Endothelial cell of umbilical vein (primary cell): ENCODE measurements at regions not wholly inside any gene's neighbourhood (a gene's known extent, or its start where the extent isn't known, plus 50 kb on each side); places are given as distances from the start of the nearest gene placed in this dataset.

Experiments
- EZH2 ChIP-seq: IDR thresholded peaks from 2 replicates; pipeline ENCODE4 v1.6.1; 2012; ENCODE audit warnings: borderline replicate concordance, low read depth, mild to moderate bottlenecking, moderate library complexity, low read length, inconsistent platforms; ENCODE audit not compliant: severe bottlenecking
- FOS ChIP-seq: IDR thresholded peaks from 2 replicates; pipeline ENCODE4 v1.6.1; 2011; ENCODE audit warnings: mild to moderate bottlenecking, low read length, moderate library complexity, borderline replicate concordance; ENCODE audit not compliant: insufficient read depth
- GATA2 ChIP-seq: IDR thresholded peaks from 2 replicates; pipeline ENCODE4 v1.7.0; 2011; ENCODE audit warnings: low read depth, mild to moderate bottlenecking, moderate library complexity, mixed read lengths, low read length; ENCODE audit not compliant: insufficient read length, insufficient read depth
- JUN ChIP-seq: IDR thresholded peaks from 2 replicates; pipeline ENCODE4 v1.6.1; 2011; ENCODE audit warnings: borderline replicate concordance, low read depth; ENCODE audit not compliant: insufficient read length, insufficient read depth
- MYC ChIP-seq: IDR thresholded peaks from one replicate; pipeline ENCODE4 v1.6.1; 2011; ENCODE audit warnings: mild to moderate bottlenecking, low read depth, low read length
- POLR2A ChIP-seq: IDR thresholded peaks from 2 replicates; pipeline ENCODE4 v1.6.1; 2012; ENCODE audit warnings: low read depth, mild to moderate bottlenecking, control low read depth, low read length
- POLR2AphosphoS5 ChIP-seq: IDR thresholded peaks from 2 replicates; pipeline ENCODE4 v1.6.1; 2012; ENCODE audit warnings: low read depth, mild to moderate bottlenecking, control low read depth, low read length, moderate library complexity; ENCODE audit not compliant: insufficient read depth
- TF ChIP-seq, protein P1 (sequence below), 2 donors: IDR thresholded peaks; 1 replicate in 1 of 2; 2 replicates in 1 of 2; pipeline ENCODE4 v1.5.1; 2011; ENCODE audit warnings: low read length in 2 of 2, mild to moderate bottlenecking in 2 of 2, moderate library complexity in 2 of 2, control low read depth in 1 of 2, inconsistent platforms in 1 of 2, low read depth in 1 of 2; ENCODE audit not compliant: insufficient read depth in 1 of 2; ENCODE audit errors: extremely low read depth in 1 of 2
- TF ChIP-seq, protein P2 (sequence below): IDR thresholded peaks from 2 replicates; pipeline ENCODE4 v1.6.1; 2011; ENCODE audit not compliant: insufficient read depth, insufficient read length

DNA sequence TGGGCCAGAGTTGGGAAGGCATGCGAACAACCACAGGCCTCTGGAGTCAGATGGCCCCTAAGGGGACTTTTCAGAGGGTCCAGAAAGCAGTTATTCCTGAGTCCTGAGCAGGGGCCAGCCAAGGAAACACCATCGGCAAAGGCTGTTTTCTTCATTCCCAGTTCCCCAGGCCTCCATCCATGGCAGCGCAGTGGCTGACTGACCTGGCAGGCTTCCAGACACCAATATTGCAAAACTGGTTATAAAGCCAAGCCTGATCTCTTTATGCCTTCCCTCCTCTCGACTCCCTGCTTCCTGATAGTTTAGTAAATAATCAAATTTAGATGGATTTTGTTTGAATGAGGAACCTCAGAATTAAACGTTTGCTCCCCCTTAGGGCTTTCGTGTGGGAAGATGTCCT, 133.4 kb upstream of the ITGA6 start:
- TF ChIP-seq, protein P1, sequence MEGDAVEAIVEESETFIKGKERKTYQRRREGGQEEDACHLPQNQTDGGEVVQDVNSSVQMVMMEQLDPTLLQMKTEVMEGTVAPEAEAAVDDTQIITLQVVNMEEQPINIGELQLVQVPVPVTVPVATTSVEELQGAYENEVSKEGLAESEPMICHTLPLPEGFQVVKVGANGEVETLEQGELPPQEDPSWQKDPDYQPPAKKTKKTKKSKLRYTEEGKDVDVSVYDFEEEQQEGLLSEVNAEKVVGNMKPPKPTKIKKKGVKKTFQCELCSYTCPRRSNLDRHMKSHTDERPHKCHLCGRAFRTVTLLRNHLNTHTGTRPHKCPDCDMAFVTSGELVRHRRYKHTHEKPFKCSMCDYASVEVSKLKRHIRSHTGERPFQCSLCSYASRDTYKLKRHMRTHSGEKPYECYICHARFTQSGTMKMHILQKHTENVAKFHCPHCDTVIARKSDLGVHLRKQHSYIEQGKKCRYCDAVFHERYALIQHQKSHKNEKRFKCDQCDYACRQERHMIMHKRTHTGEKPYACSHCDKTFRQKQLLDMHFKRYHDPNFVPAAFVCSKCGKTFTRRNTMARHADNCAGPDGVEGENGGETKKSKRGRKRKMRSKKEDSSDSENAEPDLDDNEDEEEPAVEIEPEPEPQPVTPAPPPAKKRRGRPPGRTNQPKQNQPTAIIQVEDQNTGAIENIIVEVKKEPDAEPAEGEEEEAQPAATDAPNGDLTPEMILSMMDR (IDR thresholded peaks at IDR 0.05; ENCODE audit: extremely low read depth in 1 of 2, insufficient read depth in 1 of 2, low read depth in 1 of 2, low read length in 2 of 2) = no peak
- TF ChIP-seq EZH2 (no peak), POLR2A (no peak), FOS (no peak), MYC (no peak), GATA2 (no peak), POLR2AphosphoS5 (no peak), JUN (no peak)
- TF ChIP-seq, protein P2, sequence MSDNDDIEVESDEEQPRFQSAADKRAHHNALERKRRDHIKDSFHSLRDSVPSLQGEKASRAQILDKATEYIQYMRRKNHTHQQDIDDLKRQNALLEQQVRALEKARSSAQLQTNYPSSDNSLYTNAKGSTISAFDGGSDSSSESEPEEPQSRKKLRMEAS = no peak
